Vagina (tissue), 2 donors: ENCODE measurements at regions not wholly inside any gene's neighbourhood (a gene's known extent, or its start where the extent isn't known, plus 50 kb on each side); places are given as distances from the start of the nearest gene placed in this dataset.

Experiments used
- CTCF ChIP-seq, 3 experiments: fragments of 450-650 bp in 2 of 3; fragments of 200-600 bp in 1 of 3; sonication (generic) in 1 of 3; IDR thresholded peaks; one replicate each; pipeline ENCODE4 v1.5.1; 2017 to 2019; ENCODE audit warnings: antibody characterized with exemption in 3 of 3, mild to moderate bottlenecking in 2 of 3, moderate library complexity in 2 of 3
- POLR2A ChIP-seq, 2 donors: fragments of 450-650 bp; IDR thresholded peaks; one replicate each; pipeline ENCODE4 v1.6.1; 2017; ENCODE audit warnings: antibody characterized with exemption in 2 of 2, mild to moderate bottlenecking in 2 of 2, moderate library complexity in 2 of 2
- POLR2AphosphoS5 ChIP-seq, 2 donors: sonication (generic); formaldehyde crosslinking; IDR thresholded peaks; one replicate each; pipeline ENCODE4 v1.9.0; 2017; ENCODE audit warnings: antibody characterized with exemption in 2 of 2, mild to moderate bottlenecking in 2 of 2, low read depth in 1 of 2; ENCODE audit not compliant: insufficient read depth in 1 of 2

GRCh38 chr2:163198007-163198406 is 359.4 kb upstream of the KCNH7 start:
- TF ChIP-seq CTCF (IDR thresholded peaks at IDR 0.05), result no peak
- no peak for TF ChIP-seq POLR2A (IDR thresholded peaks at IDR 0.05)
- TF ChIP-seq POLR2AphosphoS5 (IDR thresholded peaks at IDR 0.05; ENCODE audit: insufficient read depth in 1 of 2, low read depth in 1 of 2), result no peak
